Heart right ventricle (tissue), 16 donors: ENCODE measurements at regions not wholly inside any gene's neighbourhood (a gene's known extent, or its start where the extent isn't known, plus 50 kb on each side); places are given as distances from the start of the nearest gene placed in this dataset.

Source experiments
- ATAC-seq, 8 donors: fragments of 200-7000 bp; cut with Tn5 transposase; one replicate each; pipeline ENCODE4 v1.9.1; 2020; ENCODE audit warnings: mild to moderate bottlenecking in 8 of 8, moderate library complexity in 8 of 8, moderate number of reproducible peaks in 1 of 8
- DNase-seq, 2 donors: peaks; one replicate each; pipeline ENCODE4 v3.0.0-alpha.2; 2020
- H3K27ac ChIP-seq, 10 donors: fragments of 200-600 bp; sonication (generic) in 2 of 10; one replicate each; pipeline versions ENCODE4 v1.5.0 to v1.8.0; 2020 to 2022; ENCODE audit warnings: mild to moderate bottlenecking in 3 of 10
- H3K27me3 ChIP-seq, 7 donors: fragments of 200-600 bp; one replicate each; pipeline ENCODE4 v1.8.0; 2021 to 2022; ENCODE audit warnings: mild to moderate bottlenecking in 2 of 7
- H3K36me3 ChIP-seq, 9 donors: fragments of 200-600 bp; sonication (generic) in 1 of 9; one replicate each; pipeline versions ENCODE4 v1.5.0 to v1.8.0; 2020 to 2022; ENCODE audit warnings: mild to moderate bottlenecking in 2 of 9
- H3K4me1 ChIP-seq, 9 donors: fragments of 200-600 bp; sonication (generic) in 1 of 9; one replicate each; pipeline versions ENCODE4 v1.5.0 to v1.8.0; 2020 to 2022; ENCODE audit warnings: mild to moderate bottlenecking in 4 of 9
- H3K4me3 ChIP-seq, 10 donors: fragments of 200-600 bp; sonication (generic) in 2 of 10; one replicate each; pipeline versions ENCODE4 v1.5.0 to v1.8.0; 2020 to 2022; ENCODE audit warnings: mild to moderate bottlenecking in 7 of 10, moderate library complexity in 2 of 10
- H3K9me3 ChIP-seq, 11 donors: fragments of 200-600 bp in 10 of 11; sonication (generic) in 2 of 11; one replicate each; pipeline versions ENCODE4 v1.5.0 to v1.8.0; 2013 to 2022; ENCODE audit warnings: mild to moderate bottlenecking in 2 of 11, control low read depth in 1 of 11, moderate library complexity in 1 of 11
- CTCF ChIP-seq, 9 donors: fragments of 200-600 bp; sonication (generic) in 2 of 9; IDR thresholded peaks; one replicate each; pipeline versions ENCODE4 v1.5.0 to v1.8.0; 2021 to 2022; ENCODE audit warnings: antibody characterized with exemption in 9 of 9, mild to moderate bottlenecking in 5 of 9, moderate library complexity in 1 of 9
- WGBS, 2 donors: extraction: QIAGEN DNeasy Blood & Tissue Kit; methylation state at CpG; one replicate each; pipeline ENCODE4 v1.1.7; 2013; ENCODE audit warnings: inconsistent platforms in 1 of 2; 5-methylcytosine and 5-hydroxymethylcytosine counted together
- intact Hi-C, 10 donors: fragments of 100-400 bp; cut with DNase I; formaldehyde crosslinking; loops; one replicate each; pipeline versions ENCODE4 v1.11.1 to v1.14.2; 2022
- donor health status: Arrhythmogenic right ventricular cardiomyopathy.
- donor health status: ischemic (EF 13 %, LVEDD 7.1; RV severe dilation, severe dysfunction).
- donor health status: healthy with polysubstance abuse.
- donor health status: DM: no; HTN: yes; CAD: no.
- donor health status: DM: no; HTN: no; CAD: no.
- donor health status: ischemic (EF 25% LVEDD 6.9; RV normal size, moderate dysfunction).
- donor health status: ischemic (EF 25% LVEDD 5.7; RV mildly dilated, moderate dysfunction).
- donor health status: healthy.
- donor health status: DM: yes; HTN: yes; CAD: no.
- donor health status: Ischemic cardiomyopathy.
- donor health status: ischemic (EF 35%, LVEDD 5.7; RV mildly dilated, moderate dysfunction).
- donor health status: nonischemic (EF 11% LVEDD 7.7; RV severe dilation, severe dysfunction).
- donor health status: DM: yes; HTN: yes; CAD: no.
- donor health status: PGD.
- donor health status: ischemic (EF 29% LVEDD 5.4; RV normal size, mild dysfunction).
- donor health status: nonischemic (EF 23%, LVEDD 6.1; RV moderate dilation, normal function).

- Histone ChIP-seq H3K4me1 (no peaks in the 10 kb centered on the region), H3K36me3 (no peaks in the 10 kb centered on the region), H3K9me3 (peaks cover 0 to 9% (median 0%) of the 10 kb centered on the region in 11 donors), H3K27ac (no peak overlapping the region), H3K27me3 (no peaks in the 10 kb centered on the region), H3K4me3 (no peak overlapping the region)
- WGBS, 2 donors: 78% methylated on average over 2 of the region's 2 CpGs
- DNase-seq (no peak), ATAC-seq (no peak)
- TF ChIP-seq CTCF (IDR thresholded peaks at IDR 0.05): no peak
- intact Hi-C loops: no loop called here
Observed at GRCh38 chr3:80233576-80233975, 465.8 kb upstream of the ROBO1 start.

GRCh38 chr3:80232760-80233159 is 465.0 kb upstream of the ROBO1 start:
- Histone ChIP-seq H3K4me1 (no peaks in the 10 kb centered on the region), H3K27ac (no peak overlapping the region), H3K9me3 (peaks cover 0 to 11% (median 0%) of the 10 kb centered on the region in 11 donors), H3K4me3 (no peak overlapping the region), H3K27me3 (no peaks in the 10 kb centered on the region), H3K36me3 (no peaks in the 10 kb centered on the region)
- no peak for DNase-seq
- peak in 1 of 8 donors; percentile 45 for ATAC-seq
- intact Hi-C loops: no loop called here
- 47 to 55% methylated on average over 5 of the region's 5 CpGs for WGBS, 2 donors
- TF ChIP-seq CTCF (IDR thresholded peaks at IDR 0.05): no peak

- Histone ChIP-seq H3K36me3 (no peaks in the 10 kb centered on the region), H3K9me3 (peaks cover 0 to 11% (median 0%) of the 10 kb centered on the region in 11 donors), H3K27ac (no peak overlapping the region), H3K4me1 (no peaks in the 10 kb centered on the region), H3K27me3 (no peaks in the 10 kb centered on the region), H3K4me3 (no peak overlapping the region)
- 85% methylated on average over 2 of the region's 2 CpGs for WGBS, 2 donors
- ATAC-seq: no peak
- TF ChIP-seq CTCF (IDR thresholded peaks at IDR 0.05): no peak
- intact Hi-C loops: no loop called here
- DNase-seq: no peak
Observed at GRCh38 chr3:80230962-80231361, 463.2 kb upstream of the ROBO1 start.

- TF ChIP-seq CTCF (IDR thresholded peaks at IDR 0.05): no peak
- 48 to 56% methylated on average over 1 of the region's 1 CpG for WGBS, 2 donors
- H3K36me3 ChIP-seq: no peaks in the 10 kb centered on the region
- no peaks in the 10 kb centered on the region for H3K27me3 ChIP-seq
- H3K4me1 ChIP-seq: no peaks in the 10 kb centered on the region
- peaks cover 0 to 11% (median 0%) of the 10 kb centered on the region in 11 donors for H3K9me3 ChIP-seq
- no peak overlapping the region for H3K27ac ChIP-seq
- H3K4me3 ChIP-seq: no peak overlapping the region
- ATAC-seq (no peak), DNase-seq (no peak)
- intact Hi-C loops: no loop called here
Observed at GRCh38 chr3:80227216-80227615, 459.4 kb upstream of the ROBO1 start.
